ENCODE measurements at regions not wholly inside any gene's neighbourhood (a gene's known extent, or its start where the extent isn't known, plus 50 kb on each side); places are given as distances from the start of the nearest gene placed in this dataset.

- intact Hi-C loops (cut with micrococcal nuclease; ENCODE audit: unreplicated experiment): no loop called here
- Histone ChIP-seq H3K79me2 (ENCODE audit: low read depth) (no peaks in the 10 kb centered on the region), H2AFZ (no peak overlapping the region), H3K4me3 (no peak overlapping the region), H3K36me3 (ENCODE audit: low read depth) (no peaks in the 10 kb centered on the region), H4K20me1 (ENCODE audit: insufficient read depth) (no peaks in the 10 kb centered on the region), H3K9me3 (ENCODE audit: insufficient read depth, low read depth) (no peaks in the 10 kb centered on the region), H3K4me2 (no peak overlapping the region), H3K27ac (no peak overlapping the region), H3K9me2 (ENCODE audit: insufficient read depth) (no peaks in the 10 kb centered on the region), H3F3A (ENCODE audit: insufficient read depth, low read depth) (no peaks in the 10 kb centered on the region), H3K4me1 (replicated peaks; ENCODE audit: insufficient read depth) (no peaks in the 10 kb centered on the region), H3K27me3 (ENCODE audit: insufficient read depth, low read depth) (no peaks in the 10 kb centered on the region)
- ChIA-PET CTCF (no interaction called here), POLR2A (ENCODE audit: unreplicated experiment) (no interaction called here)
- BruUV-seq (replicated peaks): no TSS peak
- DNase-seq: no peak
- TF ChIP-seq EZH2 (IDR thresholded peaks at IDR 0.05; ENCODE audit: low read depth) (no peak), CTCF (conservative IDR thresholded peaks at IDR 0.05) (no peak)
Observed at GRCh38 chr12:125966641-125967040, 901.4 kb downstream of the AACS start.

- Histone ChIP-seq H3K36me3 (ENCODE audit: low read depth) (no peaks in the 10 kb centered on the region), H3K9me3 (ENCODE audit: insufficient read depth, low read depth) (no peaks in the 10 kb centered on the region; the same call in 1 of the 2 replicates), H3K79me2 (ENCODE audit: low read depth) (no peaks in the 10 kb centered on the region), H3F3A (ENCODE audit: insufficient read depth, low read depth) (no peaks in the 10 kb centered on the region), H3K27me3 (ENCODE audit: insufficient read depth, low read depth) (no peaks in the 10 kb centered on the region), H3K4me3 (no peak overlapping the region), H3K4me2 (no peak overlapping the region), H2AFZ (no peak overlapping the region), H3K4me1 (replicated peaks; ENCODE audit: insufficient read depth) (no peaks in the 10 kb centered on the region), H3K9me2 (ENCODE audit: insufficient read depth) (no peaks in the 10 kb centered on the region), H3K27ac (no peak overlapping the region), H4K20me1 (ENCODE audit: insufficient read depth) (no peaks in the 10 kb centered on the region)
- ChIA-PET CTCF (no interaction called here), POLR2A (ENCODE audit: unreplicated experiment) (no interaction called here)
- no TSS peak for BruUV-seq (replicated peaks)
- no peak for DNase-seq
- intact Hi-C loops (cut with micrococcal nuclease; ENCODE audit: unreplicated experiment): no loop called here
- TF ChIP-seq EZH2 (IDR thresholded peaks at IDR 0.05; ENCODE audit: low read depth) (no peak), CTCF (conservative IDR thresholded peaks at IDR 0.05) (no peak)
Observed at GRCh38 chr12:125968413-125968812, 903.2 kb downstream of the AACS start.

GRCh38 chr12:125971981-125972380 lies 906.7 kb downstream of the AACS start:
- intact Hi-C loops (cut with micrococcal nuclease; ENCODE audit: unreplicated experiment): no loop called here
- DNase-seq: no peak

More at GRCh38 chr12:125971981-125972380, 906.7 kb downstream of the AACS start:
- POLR2A ChIA-PET (ENCODE audit: unreplicated experiment): no interaction called here
- H3K4me3 ChIP-seq: no peak overlapping the region
- no peaks in the 10 kb centered on the region; the same call in 1 of the 2 replicates for H3K9me3 ChIP-seq (ENCODE audit: insufficient read depth, low read depth)
- no peaks in the 10 kb centered on the region for H3K27me3 ChIP-seq (ENCODE audit: insufficient read depth, low read depth)
- H3K4me2 ChIP-seq: no peak overlapping the region
- TF ChIP-seq CTCF (conservative IDR thresholded peaks at IDR 0.05) (no peak), EZH2 (IDR thresholded peaks at IDR 0.05; ENCODE audit: low read depth) (no peak)
- no peak overlapping the region for H3K27ac ChIP-seq
- H3K79me2 ChIP-seq (ENCODE audit: low read depth): no peaks in the 10 kb centered on the region
- H2AFZ ChIP-seq: no peak overlapping the region
- BruUV-seq (replicated peaks): no TSS peak
- H3K4me1 ChIP-seq (replicated peaks; ENCODE audit: insufficient read depth): 0 out of 2 replicates have a peak, but pooled peaks cover 10% of the 10 kb centered on the region
- H3K9me2 ChIP-seq (ENCODE audit: insufficient read depth): no peaks in the 10 kb centered on the region
- no peaks in the 10 kb centered on the region for H4K20me1 ChIP-seq (ENCODE audit: insufficient read depth)
- no peaks in the 10 kb centered on the region for H3K36me3 ChIP-seq (ENCODE audit: low read depth)
- CTCF ChIA-PET: no interaction called here
- no peaks in the 10 kb centered on the region; the same call in 1 of the 2 replicates for H3F3A ChIP-seq (ENCODE audit: insufficient read depth, low read depth)
